ENCODE measurements at regions not wholly inside any gene's neighbourhood (a gene's known extent, or its start where the extent isn't known, plus 50 kb on each side); places are given as distances from the start of the nearest gene placed in this dataset.
A peak's percentile ranks its signal among the peaks of the same experiment; 100 is the strongest.

- DNase-seq (ENCODE audit: low spot score), result no peak
Measured at GRCh38 chr4:8796096-8796495, 75.5 kb downstream of the HMX1 start.

- no peak for DNase-seq (ENCODE audit: low spot score)
Measured at GRCh38 chr4:8795140-8795539, 76.5 kb downstream of the HMX1 start.

GRCh38 chr4:8794491-8794890, 77.1 kb downstream of the HMX1 start:
- DNase-seq (ENCODE audit: low spot score), result no peak

GRCh38 chr4:8793571-8794160, 78.0 kb downstream of the HMX1 start:
- DNase-seq (ENCODE audit: low spot score), result no peak

GRCh38 chr4:8792491-8792890, 79.1 kb downstream of the HMX1 start:
- DNase-seq (ENCODE audit: low spot score), result no peak

GRCh38 chr4:8791609-8792008, 80.0 kb downstream of the HMX1 start:
- no peak for DNase-seq (ENCODE audit: low spot score)

GRCh38 chr4:8790749-8791148, 80.9 kb downstream of the HMX1 start:
- DNase-seq (ENCODE audit: low spot score), result no peak

GRCh38 chr4:8788174-8788573, 83.5 kb downstream of the HMX1 start:
- DNase-seq (ENCODE audit: low spot score), result no peak

GRCh38 chr4:8786166-8786565, 85.5 kb downstream of the HMX1 start:
- DNase-seq (ENCODE audit: low spot score), result no peak

- DNase-seq (ENCODE audit: low spot score), result no peak
Measured at GRCh38 chr4:8785656-8786142, 85.9 kb downstream of the HMX1 start.

- DNase-seq (ENCODE audit: low spot score), result no peak
Measured at GRCh38 chr4:8783736-8784135, 87.9 kb downstream of the HMX1 start.

- no peak for DNase-seq (ENCODE audit: low spot score)
Measured at GRCh38 chr4:8782135-8782534, 89.5 kb downstream of the HMX1 start.

GRCh38 chr4:8781641-8782040, 90.0 kb downstream of the HMX1 start:
- no peak for DNase-seq (ENCODE audit: low spot score)

- no peak for DNase-seq (ENCODE audit: low spot score)
Measured at GRCh38 chr4:8780596-8781368, 90.9 kb downstream of the HMX1 start.

GRCh38 chr4:8780086-8780485, 91.6 kb downstream of the HMX1 start:
- no peak for DNase-seq (ENCODE audit: low spot score)

GRCh38 chr4:8779490-8779932, 92.1 kb downstream of the HMX1 start:
- no peak for DNase-seq (ENCODE audit: low spot score)

- no peak for DNase-seq (ENCODE audit: low spot score)
Measured at GRCh38 chr4:8778760-8779159, 92.9 kb downstream of the HMX1 start.

- no peak for DNase-seq (ENCODE audit: low spot score)
Measured at GRCh38 chr4:8778291-8778690, 93.3 kb downstream of the HMX1 start.

- DNase-seq (ENCODE audit: low spot score), result peak; percentile 6
Measured at GRCh38 chr4:8777320-8778196, 94.1 kb downstream of the HMX1 start.

- no peak for DNase-seq (ENCODE audit: low spot score)
Measured at GRCh38 chr4:8776366-8776765, 95.3 kb downstream of the HMX1 start.

GRCh38 chr4:8775751-8776355, 95.8 kb downstream of the HMX1 start:
- DNase-seq (ENCODE audit: low spot score), result no peak

GRCh38 chr4:8775121-8775520, 96.5 kb downstream of the HMX1 start:
- no peak for DNase-seq (ENCODE audit: low spot score)
